Upper lobe of right lung (tissue), 1 donor: ENCODE measurements at regions not wholly inside any gene's neighbourhood (a gene's known extent, or its start where the extent isn't known, plus 50 kb on each side); places are given as distances from the start of the nearest gene placed in this dataset.

Experiments used
- ATAC-seq: fragments of 200-7000 bp; cut with Tn5 transposase; one replicate; pipeline ENCODE4 v1.9.1; 2020; ENCODE audit warnings: mild to moderate bottlenecking, moderate library complexity
- DNase-seq: peaks from one replicate; pipeline ENCODE4 v3.0.0-alpha.2; 2020
- H3K27ac ChIP-seq: fragments of 200-600 bp; one replicate; pipeline ENCODE4 v1.8.0; 2022
- H3K27me3 ChIP-seq: fragments of 200-600 bp; one replicate; pipeline ENCODE4 v1.8.0; 2022; ENCODE audit warnings: mild to moderate bottlenecking
- H3K36me3 ChIP-seq: fragments of 200-600 bp; one replicate; pipeline ENCODE4 v1.8.0; 2022
- H3K4me1 ChIP-seq: fragments of 200-600 bp; one replicate; pipeline ENCODE4 v1.8.0; 2022
- H3K4me3 ChIP-seq: fragments of 200-600 bp; one replicate; pipeline ENCODE4 v1.8.0; 2022; ENCODE audit warnings: mild to moderate bottlenecking
- H3K9me3 ChIP-seq: fragments of 200-600 bp; one replicate; pipeline ENCODE4 v1.8.0; 2022
- CTCF ChIP-seq: fragments of 200-600 bp; IDR thresholded peaks from one replicate; pipeline ENCODE4 v1.8.0; 2022; ENCODE audit warnings: antibody characterized with exemption
- intact Hi-C: fragments of 100-400 bp; cut with DNase I; formaldehyde crosslinking; loops from one replicate; pipeline ENCODE4 v1.11.0; 2022
- donor health status: DM: no; HTN: yes; CAD: no; lungs with severe emphysema.

- ATAC-seq, result no peak
- H3K36me3 ChIP-seq, result no peaks in the 10 kb centered on the region
- no peak for TF ChIP-seq CTCF
- no peak overlapping the region for H3K4me3 ChIP-seq
- no peaks in the 10 kb centered on the region for H3K9me3 ChIP-seq
- no peaks in the 10 kb centered on the region for H3K4me1 ChIP-seq
- DNase-seq, result no peak
- no peak overlapping the region for H3K27ac ChIP-seq
- intact Hi-C loops, result no loop called here
- H3K27me3 ChIP-seq, result no peaks in the 10 kb centered on the region
Measured at GRCh38 chr13:74647211-74647610, 513.0 kb upstream of the KLF12 start.

- Histone ChIP-seq H3K9me3 (no peaks in the 10 kb centered on the region), H3K4me1 (no peaks in the 10 kb centered on the region), H3K27me3 (no peaks in the 10 kb centered on the region), H3K4me3 (no peak overlapping the region), H3K27ac (no peak overlapping the region), H3K36me3 (no peaks in the 10 kb centered on the region)
- ATAC-seq (no peak), DNase-seq (no peak)
- intact Hi-C loops, result no loop called here
- no peak for TF ChIP-seq CTCF
Measured at GRCh38 chr13:74646091-74646490, 511.9 kb upstream of the KLF12 start.

DNA sequence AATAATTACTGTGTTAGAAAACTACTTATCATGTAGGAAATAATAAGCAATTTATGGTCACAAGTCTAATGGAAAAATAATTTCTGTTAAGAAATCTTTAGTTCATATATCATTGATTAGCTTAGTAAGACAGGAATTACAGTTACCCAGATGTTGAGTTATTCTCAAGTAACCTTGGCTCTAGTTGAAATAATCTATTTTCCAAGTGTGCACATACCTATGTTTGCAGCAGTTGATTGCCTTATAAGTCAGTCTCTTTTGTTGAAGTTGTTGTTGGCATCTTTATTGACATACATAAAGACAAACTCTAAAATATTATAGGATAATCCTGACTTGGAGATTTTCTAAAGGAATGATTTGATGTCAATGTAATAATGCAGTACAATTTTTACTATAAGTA, 511.4 kb upstream of the KLF12 start:
- no peak for TF ChIP-seq CTCF
- DNase-seq, result no peak
- Histone ChIP-seq H3K4me1 (no peaks in the 10 kb centered on the region), H3K9me3 (no peaks in the 10 kb centered on the region), H3K27ac (no peak overlapping the region), H3K27me3 (no peaks in the 10 kb centered on the region), H3K36me3 (no peaks in the 10 kb centered on the region), H3K4me3 (no peak overlapping the region)
- intact Hi-C loops, result no loop called here
- no peak for ATAC-seq

- Histone ChIP-seq H3K9me3 (no peaks in the 10 kb centered on the region), H3K4me3 (no peak overlapping the region), H3K36me3 (no peaks in the 10 kb centered on the region), H3K27ac (no peak overlapping the region), H3K27me3 (no peaks in the 10 kb centered on the region), H3K4me1 (no peaks in the 10 kb centered on the region)
- no peak for DNase-seq
- TF ChIP-seq CTCF, result no peak
- ATAC-seq, result peak; percentile 60
- intact Hi-C loops, result no loop called here
Measured at GRCh38 chr13:74644229-74644628, 510.0 kb upstream of the KLF12 start.

DNA sequence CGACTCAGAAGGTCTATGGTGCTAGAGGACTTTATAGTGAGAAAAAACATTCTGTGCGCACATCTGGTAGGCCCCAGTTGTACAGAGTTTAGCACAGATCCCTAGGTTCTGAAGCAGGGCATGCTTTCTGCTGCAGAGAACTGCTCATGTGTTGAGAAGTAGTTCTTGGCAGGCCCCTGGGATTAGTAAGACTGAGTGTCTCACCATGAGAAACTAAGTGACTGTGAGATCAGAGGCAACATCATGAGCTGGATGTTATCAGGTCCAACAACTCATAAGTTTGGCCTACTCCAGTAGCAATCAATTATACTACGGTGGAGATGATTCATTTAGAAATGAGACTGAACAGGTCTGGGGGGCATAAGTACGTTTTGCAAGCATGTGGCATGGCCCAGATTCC, 507.4 kb upstream of the KLF12 start:
- no peaks in the 10 kb centered on the region for H3K36me3 ChIP-seq
- DNase-seq (no peak), ATAC-seq (no peak)
- no peak overlapping the region for H3K27ac ChIP-seq
- no peaks in the 10 kb centered on the region for H3K4me1 ChIP-seq
- intact Hi-C loops, result no loop called here
- H3K27me3 ChIP-seq, result no peaks in the 10 kb centered on the region
- H3K4me3 ChIP-seq, result no peak overlapping the region
- TF ChIP-seq CTCF, result no peak
- no peaks in the 10 kb centered on the region for H3K9me3 ChIP-seq

DNA sequence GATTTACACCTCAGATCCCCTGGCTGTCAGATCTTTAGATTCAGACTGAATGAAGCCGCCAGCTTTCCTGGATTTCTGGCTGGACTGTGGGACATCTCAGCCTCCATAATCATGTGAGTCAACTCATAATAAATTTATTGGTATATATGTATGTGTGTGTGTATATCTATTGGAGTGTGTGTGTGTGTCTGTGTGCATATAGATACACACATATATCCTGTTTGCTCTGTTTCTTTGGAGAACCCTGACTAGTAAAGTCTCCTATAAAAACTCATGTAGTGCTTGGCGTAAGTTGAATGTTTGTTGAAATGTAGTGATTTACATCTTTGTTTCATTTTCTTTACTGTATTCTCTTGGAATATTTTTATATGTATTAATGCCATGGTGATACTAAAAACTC, 499.5 kb upstream of the KLF12 start:
- H3K27ac ChIP-seq, result no peak overlapping the region
- intact Hi-C loops, result no loop called here
- TF ChIP-seq CTCF, result no peak
- no peaks in the 10 kb centered on the region for H3K27me3 ChIP-seq
- ATAC-seq, result no peak
- H3K4me3 ChIP-seq, result no peak overlapping the region
- no peaks in the 10 kb centered on the region for H3K36me3 ChIP-seq
- no peaks in the 10 kb centered on the region for H3K9me3 ChIP-seq
- H3K4me1 ChIP-seq, result no peaks in the 10 kb centered on the region
- DNase-seq, result no peak
